Pancreas (tissue), 10 donors: ENCODE measurements at regions not wholly inside any gene's neighbourhood (a gene's known extent, or its start where the extent isn't known, plus 50 kb on each side); places are given as distances from the start of the nearest gene placed in this dataset.

Source experiments
- ATAC-seq, 4 donors: fragments of 200-7000 bp; cut with Tn5 transposase; one replicate each; pipeline versions ENCODE4 v1.8.0 to v1.9.1; 2020; ENCODE audit warnings: mild to moderate bottlenecking in 4 of 4, moderate library complexity in 4 of 4
- DNase-seq, 6 donors: peaks; one replicate each; pipeline ENCODE4 v3.0.0-alpha.2; 2020
- FAIRE-seq: peaks from 2 replicates; lab custom pipeline; 2012; peaks lifted over from hg19 to GRCh38; lab: Jason Lieb, UNC
- H3K27ac ChIP-seq, 4 donors: fragments of 200-600 bp; sonication (generic); 1 replicate in 3 of 4; 2 replicates in 1 of 4; pipeline versions ENCODE4 v1.5.0 to v1.8.0; 2020
- H3K27me3 ChIP-seq, 4 donors: fragments of 200-600 bp; one replicate each; pipeline ENCODE4 v1.8.0; 2021
- H3K36me3 ChIP-seq, 3 donors: fragments of 200-600 bp; sonication (generic) in 1 of 3; one replicate each; pipeline versions ENCODE4 v1.5.0 to v1.8.0; 2020 to 2021
- H3K4me1 ChIP-seq, 3 donors: fragments of 200-600 bp; one replicate each; pipeline ENCODE4 v1.8.0; 2021
- H3K4me3 ChIP-seq, 4 donors: fragments of 200-600 bp; sonication (generic) in 2 of 4; one replicate each; pipeline versions ENCODE4 v1.5.0 to v1.8.0; 2020 to 2021
- H3K9me3 ChIP-seq, 4 donors: fragments of 200-600 bp; one replicate each; pipeline ENCODE4 v1.8.0; 2021
- WGBS, 2 donors: extraction: QIAGEN DNeasy Blood & Tissue Kit; methylation state at CpG; one replicate each; pipeline ENCODE4 v1.1.7; 2013; 5-methylcytosine and 5-hydroxymethylcytosine counted together
- intact Hi-C, 3 donors: fragments of 100-400 bp; cut with DNase I; formaldehyde crosslinking; loops; one replicate each; pipeline versions ENCODE4 v1.11.1 to v1.14.2; 2022
- TF ChIP-seq, protein P1 (sequence below), 4 donors: fragments of 200-600 bp; sonication (generic) in 3 of 4; IDR thresholded peaks; one replicate each; pipeline versions ENCODE4 v1.5.0 to v1.8.0; 2021; ENCODE audit warnings: antibody characterized with exemption in 4 of 4
- donor health status: healthy with polysubstance abuse.
- donor health status: DM: no; HTN: no; CAD: no; lungs with moderate emphysema.
- donor health status: DM: no; HTN: no; CAD: no.
- donor health status: control.
- donor health status: control.
- donor health status: Bipolar disorder and iron deficiency.
- donor health status: DM: yes; HTN: yes; CAD: no.
- donor health status: DM: no; HTN: no; CAD: no.
- donor health status: DM: no; HTN: no; CAD: no.
- donor health status: DM: yes; HTN: yes; CAD: no.

GRCh38 chr1:57725318-57725717 lies 301.5 kb upstream of the DAB1 start:
- no peak for FAIRE-seq
- 77 to 89% methylated on average over 4 of the region's 4 CpGs for WGBS, 2 donors

GRCh38 chr1:57724535-57724934 lies 300.7 kb upstream of the DAB1 start:
- DNase-seq, result no peak
- no peaks in the 10 kb centered on the region for H3K36me3 ChIP-seq
- H3K27me3 ChIP-seq, result no peaks in the 10 kb centered on the region
- no peak overlapping the region for H3K4me3 ChIP-seq
- ATAC-seq, result no peak
- TF ChIP-seq, protein P1, sequence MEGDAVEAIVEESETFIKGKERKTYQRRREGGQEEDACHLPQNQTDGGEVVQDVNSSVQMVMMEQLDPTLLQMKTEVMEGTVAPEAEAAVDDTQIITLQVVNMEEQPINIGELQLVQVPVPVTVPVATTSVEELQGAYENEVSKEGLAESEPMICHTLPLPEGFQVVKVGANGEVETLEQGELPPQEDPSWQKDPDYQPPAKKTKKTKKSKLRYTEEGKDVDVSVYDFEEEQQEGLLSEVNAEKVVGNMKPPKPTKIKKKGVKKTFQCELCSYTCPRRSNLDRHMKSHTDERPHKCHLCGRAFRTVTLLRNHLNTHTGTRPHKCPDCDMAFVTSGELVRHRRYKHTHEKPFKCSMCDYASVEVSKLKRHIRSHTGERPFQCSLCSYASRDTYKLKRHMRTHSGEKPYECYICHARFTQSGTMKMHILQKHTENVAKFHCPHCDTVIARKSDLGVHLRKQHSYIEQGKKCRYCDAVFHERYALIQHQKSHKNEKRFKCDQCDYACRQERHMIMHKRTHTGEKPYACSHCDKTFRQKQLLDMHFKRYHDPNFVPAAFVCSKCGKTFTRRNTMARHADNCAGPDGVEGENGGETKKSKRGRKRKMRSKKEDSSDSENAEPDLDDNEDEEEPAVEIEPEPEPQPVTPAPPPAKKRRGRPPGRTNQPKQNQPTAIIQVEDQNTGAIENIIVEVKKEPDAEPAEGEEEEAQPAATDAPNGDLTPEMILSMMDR (IDR thresholded peaks at IDR 0.05), result no peak
- no peaks in the 10 kb centered on the region for H3K4me1 ChIP-seq
- no peaks in the 10 kb centered on the region for H3K9me3 ChIP-seq
- 93 to 96% methylated on average over 1 of the region's 1 CpG for WGBS, 2 donors
- no peak for FAIRE-seq
- H3K27ac ChIP-seq, result no peak overlapping the region
- intact Hi-C loops, result no loop called here

More at GRCh38 chr1:57725318-57725717, 301.5 kb upstream of the DAB1 start:
- Histone ChIP-seq H3K27me3 (no peaks in the 10 kb centered on the region), H3K4me3 (no peak overlapping the region), H3K36me3 (no peaks in the 10 kb centered on the region), H3K9me3 (no peaks in the 10 kb centered on the region), H3K4me1 (no peaks in the 10 kb centered on the region), H3K27ac (no peak overlapping the region)
- DNase-seq (no peak), ATAC-seq (no peak)
- intact Hi-C loops, result no loop called here
- TF ChIP-seq, protein P1 (IDR thresholded peaks at IDR 0.05), result no peak

DNA sequence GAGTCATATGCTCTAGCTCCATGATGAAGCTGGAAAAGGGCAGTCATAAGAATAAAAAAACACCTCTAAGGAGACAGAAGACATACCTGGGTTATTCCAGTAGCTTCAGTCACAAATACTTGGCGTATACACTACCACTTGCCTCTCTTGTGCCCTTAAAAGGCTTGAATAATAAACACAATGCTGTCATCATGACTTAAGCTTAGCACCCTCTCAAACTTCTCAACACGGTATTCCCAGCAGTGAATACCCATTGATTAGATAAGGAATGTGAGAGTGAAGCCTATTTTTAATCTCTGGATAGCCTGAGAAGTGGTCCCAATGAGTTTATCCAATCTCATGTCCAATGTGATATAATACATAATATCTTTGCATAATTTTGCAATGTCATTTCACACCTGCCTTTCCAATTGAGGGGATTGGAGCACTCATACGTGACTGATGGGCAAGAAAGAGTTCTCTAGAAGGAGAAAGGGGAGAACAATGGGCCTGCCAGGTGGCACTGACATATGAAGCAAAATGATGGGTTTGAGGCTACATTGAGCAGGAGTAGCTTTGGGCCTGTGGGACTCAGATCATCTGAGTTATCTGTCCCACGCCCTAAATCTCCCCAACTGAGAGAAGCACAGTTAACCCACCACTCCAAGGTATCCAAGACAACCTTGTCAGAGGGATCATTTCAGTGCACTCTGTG lies 298.6 kb upstream of the DAB1 start:
- FAIRE-seq (no peak), DNase-seq (no peak), ATAC-seq (no peak)
- intact Hi-C loops, result no loop called here
- no peak overlapping the region for H3K27ac ChIP-seq
- no peaks in the 10 kb centered on the region for H3K36me3 ChIP-seq
- no peak overlapping the region for H3K4me3 ChIP-seq
- H3K27me3 ChIP-seq, result no peaks in the 10 kb centered on the region
- 72 to 73% methylated on average over 4 of the region's 4 CpGs for WGBS, 2 donors
- H3K9me3 ChIP-seq, result no peaks in the 10 kb centered on the region
- TF ChIP-seq, protein P1 (IDR thresholded peaks at IDR 0.05), result no peak
- no peaks in the 10 kb centered on the region for H3K4me1 ChIP-seq

DNA sequence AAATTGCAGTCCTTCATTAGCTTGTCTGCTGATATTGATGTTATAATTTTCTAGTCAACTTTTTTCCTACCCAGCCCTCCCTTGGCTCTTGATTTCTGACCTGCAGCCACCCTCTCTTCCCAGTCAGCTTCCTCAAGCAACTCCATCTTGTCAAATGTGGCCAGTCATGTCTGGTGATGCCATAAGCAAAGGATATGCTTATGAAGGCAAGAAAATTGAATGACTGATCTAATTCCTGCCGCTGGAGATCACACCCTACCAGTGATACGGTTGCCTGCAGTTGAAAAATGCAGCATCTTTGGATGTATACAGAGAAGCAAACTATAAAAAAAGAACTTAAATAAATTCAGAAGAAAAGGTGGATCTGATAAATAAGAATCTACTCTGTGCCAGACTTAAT lies 297.1 kb upstream of the DAB1 start:
- Histone ChIP-seq H3K9me3 (no peaks in the 10 kb centered on the region), H3K4me3 (no peak overlapping the region), H3K36me3 (no peaks in the 10 kb centered on the region), H3K27me3 (no peaks in the 10 kb centered on the region), H3K27ac (no peak overlapping the region), H3K4me1 (no peaks in the 10 kb centered on the region)
- DNase-seq (no peak), ATAC-seq (no peak), FAIRE-seq (no peak)
- intact Hi-C loops, result no loop called here
- WGBS, 2 donors, result 89 to 96% methylated on average over 2 of the region's 2 CpGs
- TF ChIP-seq, protein P1 (IDR thresholded peaks at IDR 0.05), result no peak

DNA sequence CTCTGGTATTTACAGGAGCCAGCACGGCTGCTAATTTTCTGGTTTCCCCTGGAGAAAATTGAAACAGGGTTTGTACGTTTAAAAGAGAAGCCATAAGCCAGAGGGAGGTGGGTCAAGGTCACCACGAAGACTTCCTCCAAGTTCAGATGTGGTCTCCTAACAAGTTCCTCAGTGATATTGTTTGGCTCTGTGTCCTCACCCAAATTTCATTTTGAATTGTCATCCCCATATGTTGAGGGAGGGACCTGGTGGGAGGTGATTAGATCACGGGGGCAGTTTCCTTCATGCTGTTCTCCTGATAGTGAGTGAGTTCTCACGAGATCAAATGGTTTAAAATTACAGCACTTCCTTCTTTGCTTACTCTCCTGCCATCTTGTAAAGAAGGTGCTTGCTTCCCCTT lies 295.4 kb upstream of the DAB1 start:
- FAIRE-seq (no peak), ATAC-seq (no peak), DNase-seq (no peak)
- H3K9me3 ChIP-seq, result no peaks in the 10 kb centered on the region
- H3K4me3 ChIP-seq, result no peak overlapping the region
- no peak overlapping the region for H3K27ac ChIP-seq
- H3K4me1 ChIP-seq, result no peaks in the 10 kb centered on the region
- TF ChIP-seq, protein P1 (IDR thresholded peaks at IDR 0.05), result no peak
- no peaks in the 10 kb centered on the region for H3K36me3 ChIP-seq
- WGBS, 2 donors, result 31 to 38% methylated on average over 5 of the region's 5 CpGs
- no peaks in the 10 kb centered on the region for H3K27me3 ChIP-seq
- intact Hi-C loops, result no loop called here
